ENCODE measurements at regions not wholly inside any gene's neighbourhood (a gene's known extent, or its start where the extent isn't known, plus 50 kb on each side); places are given as distances from the start of the nearest gene placed in this dataset.

DNA sequence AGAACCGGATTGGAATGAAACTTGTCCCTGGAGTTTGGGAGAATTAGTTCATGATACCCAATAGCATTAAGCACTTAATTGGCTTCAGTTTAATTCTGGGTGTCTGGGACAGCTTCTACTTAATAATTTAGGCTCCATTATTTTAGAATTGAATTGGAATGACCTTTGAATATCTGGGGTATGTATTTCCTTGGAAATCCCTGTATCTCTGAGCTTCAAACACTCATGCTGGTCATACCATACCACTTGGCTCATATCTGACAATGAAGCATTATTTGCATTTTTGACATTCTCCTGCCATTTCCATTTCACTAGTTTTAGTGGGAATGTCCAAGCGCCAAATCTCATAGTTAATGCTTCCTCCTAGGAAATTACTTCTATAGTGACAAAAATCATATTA lies 393.1 kb downstream of the DIPK2A start:
- FAIRE-seq, result no peak
- no peak for DNase-seq (ENCODE audit: low spot score)

DNA sequence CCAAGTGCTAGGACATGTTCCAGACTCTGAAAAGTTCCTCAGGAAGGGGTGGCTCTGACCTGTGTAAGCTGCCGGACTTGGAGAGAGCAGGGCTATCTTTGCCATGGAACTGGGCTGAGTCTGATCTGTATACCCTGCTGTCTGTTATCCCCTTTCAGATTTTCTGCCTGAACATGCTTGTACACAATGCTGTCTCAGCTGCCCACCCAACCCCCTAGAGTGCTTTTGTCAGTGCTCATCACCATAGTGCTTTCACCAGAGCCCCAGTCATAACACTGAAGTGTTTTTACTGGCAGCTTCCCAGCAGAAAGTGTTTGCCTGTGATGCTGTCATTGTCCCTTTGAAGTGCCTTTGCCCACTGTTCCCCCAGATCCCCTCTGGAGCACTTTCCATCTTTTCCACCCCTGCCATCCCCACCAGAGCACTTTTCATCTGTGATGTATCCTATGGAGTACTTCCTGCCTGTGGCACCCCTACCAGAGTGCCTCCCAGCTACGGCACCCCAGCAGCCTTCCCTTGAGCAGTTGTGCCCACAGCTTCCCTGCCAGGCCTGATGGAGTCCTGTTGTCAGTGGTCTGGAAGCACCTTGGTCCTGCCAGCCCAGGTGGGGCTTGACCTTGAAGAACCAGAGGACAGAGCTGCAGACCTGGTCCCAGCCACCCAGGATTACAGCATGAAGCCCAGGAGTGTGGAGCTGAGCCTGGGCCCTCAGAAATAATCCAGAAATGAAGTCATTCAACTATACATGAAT lies 397.7 kb downstream of the DIPK2A start:
- DNase-seq (ENCODE audit: low spot score), result no peak
- no peak for FAIRE-seq

DNA sequence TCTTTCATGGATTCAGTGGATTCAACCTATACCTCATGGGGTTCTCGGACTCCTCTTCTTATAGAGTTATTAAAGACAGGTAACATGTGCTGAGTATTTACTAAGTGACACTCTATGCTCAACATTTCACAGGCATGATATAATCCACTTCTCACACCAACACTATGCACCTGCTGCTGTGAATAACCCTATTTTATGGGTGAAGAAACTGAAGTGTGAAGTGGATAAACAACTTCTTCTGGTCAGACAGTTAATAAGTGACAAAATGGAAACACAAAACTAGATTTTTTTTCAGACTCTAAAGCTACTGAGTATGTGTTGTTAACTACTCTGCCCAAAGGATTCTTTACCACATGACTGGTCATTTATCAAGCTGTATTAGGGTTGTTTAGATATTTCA lies 403.5 kb downstream of the DIPK2A start:
- DNase-seq (ENCODE audit: low spot score), result no peak
- FAIRE-seq, result no peak

DNA sequence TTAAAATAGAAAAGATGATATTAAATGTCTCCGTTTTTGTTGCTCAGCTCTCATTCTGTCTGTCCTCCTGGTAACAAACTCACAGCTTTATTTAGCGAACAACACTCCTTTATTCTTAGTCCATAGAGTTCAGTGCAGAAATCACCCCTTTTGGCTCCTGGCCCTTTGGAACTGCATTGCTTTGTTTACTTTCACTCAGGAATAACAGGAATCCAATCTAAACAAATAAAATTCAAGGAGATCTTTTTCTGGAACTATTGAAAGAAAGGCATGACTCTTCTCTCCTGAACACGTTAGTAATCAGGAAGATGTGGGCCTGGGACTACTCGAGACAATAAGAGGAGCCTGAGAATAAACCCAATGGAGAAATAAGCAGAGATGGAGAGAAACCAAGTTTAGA lies 409.2 kb downstream of the DIPK2A start:
- DNase-seq (ENCODE audit: low spot score), result no peak
- no peak for FAIRE-seq

DNA sequence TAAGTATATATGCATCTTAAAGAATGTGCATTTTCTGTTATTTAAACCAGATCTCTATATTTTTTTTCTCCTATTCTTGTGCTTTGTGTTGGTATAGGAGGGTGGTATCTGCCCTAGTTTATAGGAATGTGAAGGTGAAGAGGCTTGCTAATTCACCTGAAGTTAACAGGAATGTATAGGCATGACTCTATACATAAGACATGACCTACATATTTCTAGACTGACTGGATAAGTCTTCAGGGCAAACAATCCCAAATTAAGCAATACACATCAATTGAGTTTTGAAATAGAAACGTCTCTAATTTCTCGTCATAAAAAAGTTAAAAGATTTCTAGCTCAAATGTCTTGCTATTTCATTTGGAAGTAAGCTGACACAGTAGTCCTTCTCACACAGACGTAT lies 410.0 kb downstream of the DIPK2A start:
- no peak for DNase-seq (ENCODE audit: low spot score)
- FAIRE-seq, result no peak

DNA sequence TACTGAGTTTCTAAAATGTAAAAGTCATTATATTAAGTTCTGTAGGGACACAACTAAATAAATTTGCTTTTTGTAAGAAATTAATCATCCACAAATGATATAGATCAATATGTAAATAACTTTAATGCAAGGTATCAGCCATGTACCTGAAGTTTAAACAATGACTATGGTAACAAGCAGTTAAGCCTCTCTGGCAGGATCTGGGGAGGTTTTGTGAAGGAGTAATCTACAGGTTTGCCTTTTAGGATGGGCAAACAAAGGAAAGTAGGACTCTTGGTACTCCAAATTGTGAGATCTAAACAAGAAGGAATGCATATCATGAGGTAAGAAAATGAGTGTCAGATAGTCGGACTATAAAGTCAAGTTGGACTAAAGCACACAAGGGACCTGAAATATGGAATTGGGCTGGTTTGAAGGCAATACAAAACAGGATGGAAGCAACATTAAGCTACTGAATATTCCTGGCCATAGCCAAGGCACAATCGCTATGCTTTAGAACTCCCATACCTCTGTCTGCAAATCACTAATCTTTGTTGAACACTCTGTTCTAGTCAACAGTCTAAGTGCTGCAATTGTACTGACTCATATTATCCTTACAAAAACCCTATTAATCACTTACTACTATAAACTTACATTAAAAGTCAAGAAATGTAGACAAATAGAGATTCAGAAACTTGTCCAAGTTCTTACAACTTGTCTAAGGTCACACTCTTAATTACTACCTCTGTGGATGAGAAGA lies 412.8 kb downstream of the DIPK2A start:
- DNase-seq (ENCODE audit: low spot score), result no peak
- no peak for FAIRE-seq

DNA sequence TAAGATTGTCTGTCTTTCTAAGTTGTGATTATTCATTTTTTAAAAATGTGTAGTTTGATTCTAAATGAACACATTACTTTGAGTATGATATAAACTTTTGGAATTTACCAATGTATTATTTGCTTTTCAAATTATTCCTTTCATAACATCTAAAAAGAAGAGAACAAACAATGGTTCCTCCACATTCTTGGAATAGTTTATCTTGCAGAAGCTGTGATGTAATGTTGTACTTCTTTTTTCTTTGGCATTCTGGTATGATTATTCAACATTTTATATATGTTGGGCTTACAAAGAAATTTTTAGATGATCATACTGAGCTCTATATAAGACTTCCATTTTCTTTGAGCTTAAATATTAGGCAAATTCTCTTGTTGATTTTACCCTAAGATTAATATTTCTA lies 419.2 kb downstream of the DIPK2A start:
- no peak for FAIRE-seq
- DNase-seq (ENCODE audit: low spot score), result no peak

DNA sequence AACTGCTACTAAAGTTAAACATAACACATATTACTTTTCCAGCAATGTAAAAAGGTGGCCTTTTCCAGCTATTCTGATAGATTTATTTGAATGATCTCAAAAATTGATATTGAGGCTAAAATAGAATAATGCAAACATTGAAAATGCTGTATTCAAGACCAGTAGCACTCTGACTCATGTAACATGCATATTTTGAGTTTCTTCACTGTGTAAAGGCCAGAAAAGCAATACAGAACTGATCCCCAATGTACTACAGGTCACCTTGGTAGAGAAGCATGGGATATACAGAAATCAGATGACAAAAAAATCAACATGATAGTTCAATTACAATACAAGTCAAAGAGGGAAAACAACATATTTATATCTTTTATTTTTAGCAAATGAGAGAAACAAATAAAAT lies 419.6 kb downstream of the DIPK2A start:
- no peak for FAIRE-seq
- DNase-seq (ENCODE audit: low spot score), result no peak

DNA sequence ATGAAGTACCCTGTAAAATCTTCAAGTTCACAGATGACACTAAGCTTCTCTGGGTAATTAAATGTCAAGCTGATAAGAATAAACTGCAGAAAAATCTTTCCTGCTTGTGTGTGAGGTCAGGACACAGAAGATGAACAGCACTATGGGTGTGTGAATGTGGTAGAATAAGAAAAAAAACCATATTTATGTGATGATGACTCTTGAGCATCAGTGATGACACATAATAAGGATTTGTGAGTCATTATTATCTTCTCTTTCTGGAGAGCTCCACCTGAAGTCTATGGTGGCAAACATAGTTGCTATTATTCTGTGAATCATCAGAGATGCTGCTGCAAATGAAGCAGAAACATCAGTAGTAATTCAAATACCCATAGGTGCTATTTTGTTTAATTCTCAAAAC lies 422.4 kb downstream of the DIPK2A start:
- FAIRE-seq (no peak), DNase-seq (ENCODE audit: low spot score) (no peak)

DNA sequence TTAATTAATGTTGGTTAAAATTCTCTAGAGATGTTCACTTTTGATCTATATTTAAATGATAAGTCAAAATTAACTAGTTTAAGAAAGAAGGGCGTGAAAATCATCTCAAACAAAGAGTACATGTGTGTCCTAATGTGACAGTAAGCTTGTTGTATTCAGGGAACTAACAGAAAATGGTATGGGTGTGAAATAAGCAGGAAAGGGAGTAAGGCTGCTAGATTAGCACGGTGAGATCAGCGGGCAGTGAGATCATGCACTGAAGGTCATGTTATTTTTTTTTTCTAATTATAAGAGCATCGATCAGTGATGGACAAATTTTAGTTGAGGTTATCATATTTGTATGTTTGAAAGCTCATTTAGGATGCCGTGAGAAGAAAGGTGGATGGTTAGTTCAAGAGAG lies 430.8 kb downstream of the DIPK2A start:
- DNase-seq (ENCODE audit: low spot score) (no peak), FAIRE-seq (no peak)

DNA sequence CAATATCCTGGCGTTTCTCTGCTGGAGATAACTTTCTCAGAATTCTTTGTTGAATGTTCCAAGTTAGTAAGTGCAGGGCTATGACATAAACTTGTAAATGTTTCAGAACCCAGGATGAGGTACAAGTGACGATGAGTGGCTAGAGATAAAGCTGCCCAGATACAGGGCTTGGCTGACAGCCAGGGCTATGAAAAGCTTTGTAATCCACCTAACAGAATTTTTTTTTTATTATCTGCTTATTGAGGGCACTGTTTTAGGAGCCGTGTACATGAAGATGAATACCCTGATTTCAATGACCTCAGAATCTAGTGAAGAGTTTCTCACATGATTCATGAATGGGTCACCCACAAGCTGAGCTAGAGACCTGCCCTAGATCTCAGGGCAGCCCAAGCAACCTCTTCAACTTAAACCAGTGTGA lies 431.4 kb downstream of the DIPK2A start:
- DNase-seq (ENCODE audit: low spot score), result no peak
- no peak for FAIRE-seq

DNA sequence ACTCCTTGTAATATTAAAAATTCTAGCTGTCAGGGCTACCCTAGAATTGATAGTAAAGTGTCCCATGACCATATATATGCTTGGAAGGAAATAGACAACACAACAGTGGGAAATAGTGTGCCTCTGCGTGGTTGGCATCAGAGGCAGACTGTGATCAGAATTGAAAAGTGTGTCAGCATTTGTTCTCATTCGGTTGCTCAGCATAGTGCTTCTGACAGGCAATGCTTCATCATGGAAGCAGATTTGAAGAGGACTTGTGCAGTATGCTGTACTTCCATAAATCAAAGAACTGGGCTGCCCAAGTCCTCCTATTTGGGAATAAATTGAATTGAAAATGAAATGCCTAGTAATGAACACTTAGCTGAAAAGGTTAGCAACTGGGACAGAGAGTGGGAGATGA lies 435.7 kb downstream of the DIPK2A start:
- FAIRE-seq, result no peak
- no peak for DNase-seq (ENCODE audit: low spot score)

DNA sequence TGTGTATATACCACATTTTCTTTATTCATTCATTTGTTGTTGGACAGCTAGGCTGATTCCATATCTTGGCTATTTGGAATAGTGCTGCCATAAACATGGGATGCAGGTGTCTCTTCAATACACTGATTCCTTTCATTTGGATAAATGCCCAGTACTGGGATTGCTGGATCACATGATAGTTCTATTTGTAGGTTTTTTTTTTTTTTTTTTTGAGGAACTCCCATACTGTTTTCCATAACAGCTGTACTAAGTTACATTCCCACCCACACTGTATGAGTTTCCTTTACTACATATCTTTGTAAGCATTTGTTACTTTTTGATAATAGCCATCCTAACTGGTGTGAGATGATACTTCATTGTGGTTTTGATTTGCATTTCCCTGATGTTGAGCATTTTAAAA lies 437.7 kb downstream of the DIPK2A start:
- no peak for FAIRE-seq
- no peak for DNase-seq (ENCODE audit: low spot score)

DNA sequence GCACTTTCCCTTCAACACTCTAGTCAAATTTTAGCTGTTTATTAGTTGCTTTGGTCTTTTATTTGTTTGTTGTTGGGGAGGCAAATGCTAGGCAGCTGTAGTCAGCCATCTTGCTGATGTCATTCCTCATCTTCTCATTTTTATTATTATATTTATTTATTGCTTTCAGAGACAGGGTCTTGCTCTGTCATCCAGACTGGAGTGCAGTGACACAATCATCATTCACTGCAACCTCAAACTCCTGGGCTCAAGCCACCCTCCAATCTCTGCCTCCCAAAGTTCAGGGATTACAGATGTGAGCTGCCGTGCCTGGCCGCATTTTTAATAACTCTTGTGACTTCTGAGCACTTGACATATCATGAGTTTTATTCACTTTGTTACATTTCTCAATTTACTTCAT lies 441.4 kb downstream of the DIPK2A start:
- no peak for DNase-seq (ENCODE audit: low spot score)
- no peak for FAIRE-seq

DNA sequence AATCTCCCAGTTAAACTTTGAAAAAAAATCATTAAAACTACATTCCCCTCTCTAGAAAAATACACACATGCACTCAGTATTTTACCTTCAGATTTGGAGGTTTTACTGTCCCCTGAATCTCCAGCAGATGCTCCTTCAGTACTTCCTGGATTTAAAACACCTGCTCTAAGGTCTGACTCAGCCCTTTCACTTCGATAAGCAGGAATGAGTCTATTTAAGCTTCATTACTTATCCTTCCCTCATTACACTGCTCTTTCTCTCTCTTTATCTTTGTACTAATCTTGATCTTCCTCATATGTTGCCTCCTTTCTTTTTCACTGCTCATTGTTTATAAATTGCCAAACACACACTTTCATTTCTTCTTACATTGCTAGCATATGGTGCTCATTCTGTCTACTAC lies 443.9 kb downstream of the DIPK2A start:
- FAIRE-seq, result no peak
- no peak for DNase-seq (ENCODE audit: low spot score)

DNA sequence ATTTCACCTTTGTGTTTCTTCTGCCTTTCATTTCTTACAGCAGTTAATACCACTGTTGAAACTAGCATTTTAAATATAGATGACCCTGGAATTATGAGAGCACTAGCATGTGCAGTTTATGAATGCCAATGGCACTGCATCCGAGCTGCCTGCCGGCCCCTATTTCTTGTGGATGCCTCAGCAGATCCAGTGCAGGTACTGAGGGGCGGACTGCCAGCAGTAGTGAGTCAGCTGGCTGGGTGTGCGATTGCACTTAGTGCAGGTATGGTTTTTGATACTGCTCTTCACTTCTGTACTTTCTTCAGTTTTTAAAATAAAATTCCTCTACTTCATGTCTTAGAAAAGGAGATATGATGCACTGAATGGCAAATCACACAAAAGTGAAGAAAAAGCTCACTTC lies 453.0 kb downstream of the DIPK2A start:
- DNase-seq (ENCODE audit: low spot score) (no peak), FAIRE-seq (no peak)

DNA sequence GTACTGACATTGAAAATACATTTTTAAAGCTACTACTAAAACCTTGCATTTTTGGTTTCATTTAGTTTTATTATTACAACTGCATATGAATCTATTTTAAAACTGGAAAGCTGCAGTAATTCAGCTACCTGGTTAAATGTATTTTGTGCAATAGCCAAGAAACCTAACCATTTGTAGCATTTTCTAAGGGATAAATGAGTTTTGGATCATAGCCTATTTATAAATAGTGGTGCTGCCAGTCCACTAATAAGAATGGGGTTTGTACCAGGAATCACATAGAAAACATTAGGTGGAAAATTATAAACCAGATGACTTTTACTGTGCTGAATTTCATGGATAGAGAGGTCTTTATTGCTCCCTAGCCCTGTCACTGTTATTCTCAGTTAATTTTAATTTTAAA lies 454.7 kb downstream of the DIPK2A start:
- DNase-seq (ENCODE audit: low spot score), result no peak
- no peak for FAIRE-seq

DNA sequence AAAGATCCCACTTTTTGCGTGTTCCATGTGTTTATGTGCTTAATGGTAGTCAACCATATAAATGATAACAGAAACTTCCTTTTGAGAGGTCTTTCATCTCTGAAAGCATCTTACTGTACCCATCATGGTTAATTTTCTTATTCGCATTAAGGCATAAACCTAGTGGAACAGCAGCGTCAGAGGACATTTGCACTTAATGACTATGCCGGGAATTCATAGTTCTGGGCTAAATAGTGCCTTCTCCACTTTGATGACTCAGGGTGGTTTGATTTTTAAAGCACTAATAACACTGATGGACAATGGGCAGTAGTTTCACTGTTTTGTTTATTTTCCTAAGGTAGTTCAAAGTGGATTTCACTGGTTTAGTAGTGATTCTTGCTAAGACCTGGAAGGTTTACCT lies 455.3 kb downstream of the DIPK2A start:
- DNase-seq (ENCODE audit: low spot score) (no peak), FAIRE-seq (no peak)

DNA sequence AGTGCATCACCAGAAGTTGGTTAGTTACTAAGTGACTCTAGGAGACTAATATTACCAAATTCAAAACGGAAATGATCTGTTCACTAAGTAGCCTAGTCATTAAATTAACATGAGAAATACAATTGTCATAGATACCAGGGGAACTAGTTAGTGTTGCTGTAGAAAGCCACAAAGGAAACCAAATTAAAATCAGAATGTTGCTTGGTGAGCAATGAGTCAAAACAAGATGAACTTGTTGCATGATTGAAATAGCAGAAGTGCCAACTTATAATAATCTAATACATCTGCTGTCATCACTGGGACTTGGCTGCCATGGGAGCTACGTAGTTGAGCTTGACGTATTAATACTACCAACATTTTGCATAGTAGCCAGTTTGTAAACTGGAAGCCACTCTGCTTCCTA lies 458.1 kb downstream of the DIPK2A start:
- no peak for DNase-seq (ENCODE audit: low spot score)

DNA sequence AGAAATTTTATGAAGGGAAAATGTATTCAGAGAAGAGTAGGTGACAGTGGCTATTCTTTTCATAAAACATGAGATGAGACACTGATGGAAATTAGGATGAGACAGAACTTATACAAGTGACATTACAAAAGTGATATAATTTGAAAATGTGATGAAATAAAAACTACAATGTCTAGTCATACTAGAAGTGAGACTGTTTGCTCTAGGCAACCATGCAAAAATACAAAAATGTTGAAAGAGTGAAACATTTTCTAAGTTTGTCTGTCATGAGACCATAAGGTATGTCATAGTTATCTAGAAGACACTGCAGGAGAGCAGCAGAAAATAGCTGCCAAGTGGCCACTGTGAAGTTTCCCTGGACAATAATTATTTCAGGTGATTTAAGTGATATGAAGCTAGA lies 459.5 kb downstream of the DIPK2A start:
- DNase-seq (ENCODE audit: low spot score) (no peak), FAIRE-seq (no peak)

More for the DNA sequence above, 458.1 kb downstream of the DIPK2A start:
- no peak for FAIRE-seq

DNA sequence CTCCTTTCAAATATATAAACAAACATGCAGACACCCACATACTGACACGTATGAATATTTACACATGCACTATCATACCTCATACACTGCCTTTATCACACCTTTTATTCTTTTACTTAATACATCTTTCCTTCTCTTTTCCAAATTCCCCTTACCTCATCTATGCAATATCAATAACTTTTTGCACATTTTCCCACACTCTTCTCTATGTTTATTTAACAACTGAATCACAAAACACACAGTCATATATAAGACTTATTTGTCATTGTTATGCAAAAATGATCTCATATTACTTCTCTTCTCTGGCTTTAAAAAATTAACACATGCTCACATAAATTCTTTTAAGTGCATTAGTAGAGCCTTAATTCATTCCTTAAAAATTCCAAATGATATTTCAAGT lies 461.4 kb downstream of the DIPK2A start:
- FAIRE-seq, result no peak
- DNase-seq (ENCODE audit: low spot score), result no peak

DNA sequence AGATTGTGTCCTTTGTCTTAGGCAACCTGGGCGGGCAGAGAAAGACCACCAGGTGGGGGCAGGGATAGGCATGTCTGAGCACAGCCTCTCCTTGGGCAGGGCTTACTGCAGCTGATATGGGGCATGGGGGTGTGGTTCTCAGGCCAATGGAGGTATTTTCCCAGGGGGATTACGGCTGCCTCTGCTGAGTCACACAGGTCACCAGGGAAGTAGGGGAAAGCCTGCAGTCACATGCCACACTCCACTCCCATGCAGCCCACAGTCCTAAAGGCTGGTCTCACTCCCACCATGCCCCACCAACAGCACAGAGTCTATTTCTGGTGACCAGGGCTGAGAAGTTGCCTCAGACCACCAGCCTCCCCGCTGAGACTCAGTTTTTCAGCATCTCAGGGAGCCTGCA lies 466.4 kb downstream of the DIPK2A start:
- no peak for DNase-seq (ENCODE audit: low spot score)
- FAIRE-seq, result no peak

DNA sequence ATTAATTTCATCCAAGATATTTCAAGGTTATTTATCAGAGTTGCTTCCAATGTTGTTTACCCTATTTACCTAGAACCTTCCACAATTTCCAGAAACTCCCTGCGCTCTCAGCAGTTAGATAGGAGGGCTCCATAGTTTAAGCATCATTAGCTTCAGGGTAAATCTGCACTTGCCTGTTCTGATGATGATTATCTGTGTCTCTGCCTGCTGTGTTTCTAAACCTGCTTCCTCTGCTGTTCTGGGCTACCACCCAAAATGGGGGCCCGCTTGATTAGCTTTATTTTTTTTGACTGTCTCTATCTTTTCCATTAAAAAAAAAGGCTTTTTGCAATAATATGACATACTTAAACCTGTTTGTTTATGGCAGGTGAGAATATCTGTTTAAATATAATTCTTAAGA lies 472.4 kb downstream of the DIPK2A start:
- FAIRE-seq (no peak), DNase-seq (ENCODE audit: low spot score) (no peak)

Measured in RCC 7860 (cell line).